Ishikawa (cell line): ENCODE measurements at regions not wholly inside any gene's neighbourhood (a gene's known extent, or its start where the extent isn't known, plus 50 kb on each side); places are given as distances from the start of the nearest gene placed in this dataset.

ENCODE experiments used
- CEBPB ChIP-seq: IDR thresholded peaks from 2 replicates; pipeline ENCODE4 v1.6.1; 2012
- CREB1 ChIP-seq: IDR thresholded peaks from 2 replicates; pipeline ENCODE4 v1.6.1; 2012; ENCODE audit warnings: low read depth
- EGR1 ChIP-seq: IDR thresholded peaks from 2 replicates; pipeline ENCODE4 v1.6.1; 2012
- EP300 ChIP-seq: IDR thresholded peaks from 2 replicates; pipeline ENCODE4 v1.6.1; 2012; ENCODE audit warnings: borderline replicate concordance
- FOXM1 ChIP-seq: IDR thresholded peaks from 2 replicates; pipeline ENCODE4 v1.6.1; 2012; ENCODE audit warnings: low read depth, borderline replicate concordance
- MAX ChIP-seq: IDR thresholded peaks from 2 replicates; pipeline ENCODE4 v1.6.1; 2012
- NFIC ChIP-seq: IDR thresholded peaks from 2 replicates; pipeline ENCODE4 v1.6.1; 2012
- RAD21 ChIP-seq: IDR thresholded peaks from 2 replicates; pipeline ENCODE4 v1.6.1; 2012; ENCODE audit warnings: low read depth
- REST ChIP-seq: IDR thresholded peaks from 2 replicates; pipeline ENCODE4 v1.6.1; 2012; ENCODE audit warnings: low read depth, mild to moderate bottlenecking
- TAF1 ChIP-seq: IDR thresholded peaks from 2 replicates; pipeline ENCODE4 v1.6.1; 2012; ENCODE audit warnings: low read depth, mild to moderate bottlenecking
- TCF12 ChIP-seq: IDR thresholded peaks from 2 replicates; pipeline ENCODE4 v1.6.1; 2012; ENCODE audit warnings: low read depth
- TEAD4 ChIP-seq: IDR thresholded peaks from 2 replicates; pipeline ENCODE4 v1.6.1; 2012
- YY1 ChIP-seq: IDR thresholded peaks from 2 replicates; pipeline ENCODE4 v1.6.1; 2012; ENCODE audit warnings: low read depth
- ZBTB7A ChIP-seq: IDR thresholded peaks from 2 replicates; pipeline ENCODE4 v1.6.1; 2012; ENCODE audit warnings: low read depth
- TF ChIP-seq, protein P1 (sequence below): IDR thresholded peaks from 2 replicates; pipeline ENCODE4 v1.6.1; 2012

GRCh38 chr5:158434749-158435148 is 575.8 kb upstream of the CLINT1 start:
- TF ChIP-seq NFIC: no peak
- no peak for TF ChIP-seq CEBPB
- no peak for TF ChIP-seq YY1
- no peak for TF ChIP-seq MAX

- no peak for TF ChIP-seq FOXM1
- TF ChIP-seq TEAD4: no peak
- no peak for TF ChIP-seq REST
- TF ChIP-seq ZBTB7A: no peak
- no peak for TF ChIP-seq EGR1
- TF ChIP-seq MAX: no peak
- no peak for TF ChIP-seq CEBPB
- no peak for TF ChIP-seq CREB1
- no peak for TF ChIP-seq TCF12
- TF ChIP-seq YY1: no peak
- no peak for TF ChIP-seq TAF1
- TF ChIP-seq RAD21: no peak
- TF ChIP-seq, protein P1, sequence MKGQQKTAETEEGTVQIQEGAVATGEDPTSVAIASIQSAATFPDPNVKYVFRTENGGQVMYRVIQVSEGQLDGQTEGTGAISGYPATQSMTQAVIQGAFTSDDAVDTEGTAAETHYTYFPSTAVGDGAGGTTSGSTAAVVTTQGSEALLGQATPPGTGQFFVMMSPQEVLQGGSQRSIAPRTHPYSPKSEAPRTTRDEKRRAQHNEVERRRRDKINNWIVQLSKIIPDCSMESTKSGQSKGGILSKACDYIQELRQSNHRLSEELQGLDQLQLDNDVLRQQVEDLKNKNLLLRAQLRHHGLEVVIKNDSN: no peak
- no peak for TF ChIP-seq NFIC
These were observed 574.7 kb upstream of the CLINT1 start for GRCh38 chr5:158433634-158434033.

GRCh38 chr5:158431369-158432029 is 572.6 kb upstream of the CLINT1 start:
- TF ChIP-seq CEBPB (no peak), EP300 (no peak), REST (no peak), RAD21 (no peak), TEAD4 (no peak), CREB1 (no peak), NFIC (no peak), ZBTB7A (no peak), YY1 (no peak), FOXM1 (no peak), TCF12 (no peak), MAX (no peak), EGR1 (no peak), TAF1 (no peak)
- TF ChIP-seq, protein P1: no peak

DNA sequence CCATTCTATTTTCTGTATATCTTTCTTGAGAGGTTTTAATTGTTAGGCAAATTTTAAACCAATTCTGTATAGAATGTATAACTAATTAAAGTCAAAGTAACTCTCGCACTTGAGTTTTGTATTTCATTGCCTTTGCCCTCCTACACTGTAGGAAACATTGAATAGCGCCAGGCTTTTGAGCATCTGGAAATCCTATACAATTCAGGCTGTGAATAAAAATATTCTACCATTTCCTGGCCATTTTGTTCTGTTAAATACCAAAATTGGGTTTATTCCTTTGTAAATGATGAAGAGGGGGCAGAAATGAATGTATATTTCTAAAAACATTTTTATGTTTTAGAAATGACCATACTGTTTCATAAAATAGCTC is 571.8 kb upstream of the CLINT1 start:
- no peak for TF ChIP-seq TEAD4
- no peak for TF ChIP-seq CEBPB
- no peak for TF ChIP-seq RAD21
- TF ChIP-seq TAF1: no peak
- TF ChIP-seq FOXM1: no peak
- no peak for TF ChIP-seq MAX
- no peak for TF ChIP-seq EP300
- TF ChIP-seq, protein P1: no peak
- TF ChIP-seq NFIC: no peak
- TF ChIP-seq CREB1: no peak
- TF ChIP-seq TCF12: no peak
- TF ChIP-seq REST: no peak
- no peak for TF ChIP-seq YY1
